ENCODE measurements at regions not wholly inside any gene's neighbourhood (a gene's known extent, or its start where the extent isn't known, plus 50 kb on each side); places are given as distances from the start of the nearest gene placed in this dataset.

- Histone ChIP-seq H3K4me3 (ENCODE audit: low read depth, low read length) (no peak overlapping the region), H3K36me3 (ENCODE audit: control insufficient read depth in 2 of 2, insufficient read depth in 1 of 2, low read length in 2 of 2) (no peaks in the 10 kb centered on the region), H3K27ac (ENCODE audit: extremely low read depth, low read depth, low read length) (no peak overlapping the region), H3K4me1 (ENCODE audit: control insufficient read depth, insufficient read depth, low read length) (0 out of 2 replicates have a peak, but pooled peaks cover 3% of the 10 kb centered on the region), H3K9me3 (ENCODE audit: control insufficient read depth, insufficient read depth, low read depth, low read length) (no peaks in the 10 kb centered on the region)
- ChIA-PET CTCF (interaction anchor here (0.6 kb wide), 1 partner anchor 14 kb away, joined by 5 read pairs; no protein-coding TSS in a partner anchor), POLR2A (no interaction called here)
- TF ChIP-seq ZNF280C (tag by site-specific recombination; IDR thresholded peaks at IDR 0.05) (no peak), ZNF585B (tag by site-specific recombination; IDR thresholded peaks at IDR 0.05) (no peak), ZNF76 (tag by site-specific recombination; IDR thresholded peaks at IDR 0.05; ENCODE audit: borderline replicate concordance, low read depth) (no peak), KLF10 (tag by site-specific recombination; IDR thresholded peaks at IDR 0.05) (no peak), GFI1B (tag by site-specific recombination; IDR thresholded peaks at IDR 0.05) (no peak), HOXD13 (CRISPR knock-in tag; IDR thresholded peaks at IDR 0.05; ENCODE audit: borderline replicate concordance) (no peak), ZEB2 (tag by site-specific recombination; IDR thresholded peaks at IDR 0.05) (no peak), ZNF660 (tag by site-specific recombination; IDR thresholded peaks at IDR 0.05) (no peak), ZNF175 (tag by site-specific recombination; IDR thresholded peaks at IDR 0.05) (no peak), ZNF155 (tag by site-specific recombination; IDR thresholded peaks at IDR 0.05) (no peak), ZNF544 (tag by site-specific recombination; IDR thresholded peaks at IDR 0.05) (no peak), ZBTB48 (tag by site-specific recombination; IDR thresholded peaks at IDR 0.05) (no peak), MEIS1 (CRISPR knock-in tag; IDR thresholded peaks at IDR 0.05; ENCODE audit: borderline replicate concordance) (no peak)
- TF ChIP-seq, protein P1, sequence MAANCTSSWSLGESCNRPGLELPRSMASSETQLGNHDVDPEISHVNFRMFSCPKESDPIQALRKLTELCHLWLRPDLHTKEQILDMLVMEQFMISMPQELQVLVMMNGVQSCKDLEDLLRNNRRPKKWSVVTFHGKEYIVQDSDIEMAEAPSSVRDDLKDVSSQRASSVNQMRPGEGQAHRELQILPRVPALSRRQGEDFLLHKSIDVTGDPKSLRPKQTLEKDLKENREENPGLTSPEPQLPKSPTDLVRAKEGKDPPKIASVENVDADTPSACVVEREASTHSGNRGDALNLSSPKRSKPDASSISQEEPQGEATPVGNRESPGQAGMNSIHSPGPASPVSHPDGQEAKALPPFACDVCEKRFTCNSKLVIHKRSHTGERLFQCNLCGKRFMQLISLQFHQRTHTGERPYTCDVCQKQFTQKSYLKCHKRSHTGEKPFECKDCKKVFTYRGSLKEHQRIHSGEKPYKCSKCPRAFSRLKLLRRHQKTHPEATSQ (tag by site-specific recombination; IDR thresholded peaks at IDR 0.05) = no peak
Measured at GRCh38 chr5:57417320-57417719, 65.3 kb downstream of the ACTBL2 start.

- POLR2A ChIA-PET = no interaction called here
- Histone ChIP-seq H3K4me1 (ENCODE audit: control insufficient read depth, insufficient read depth, low read length) (peaks cover 3% of the 10 kb centered on the region; the same call in 1 of the 2 replicates), H3K4me3 (ENCODE audit: low read depth, low read length) (no peak overlapping the region), H3K27ac (ENCODE audit: extremely low read depth, low read depth, low read length) (no peak overlapping the region), H3K36me3 (ENCODE audit: control insufficient read depth in 2 of 2, insufficient read depth in 1 of 2, low read length in 2 of 2) (no peaks in the 10 kb centered on the region), H3K9me3 (ENCODE audit: control insufficient read depth, insufficient read depth, low read depth, low read length) (no peaks in the 10 kb centered on the region)
- CTCF ChIA-PET = interaction anchor here (0.8 kb wide), 1 partner anchor 26 kb away, joined by 4 read pairs; no protein-coding TSS in a partner anchor
- no peak for TF ChIP-seq TCF7L2 (IDR thresholded peaks at IDR 0.05; ENCODE audit: borderline replicate concordance, low read depth, low read length)
- TF ChIP-seq ZNF2 (tag by site-specific recombination; IDR thresholded peaks at IDR 0.05) = no peak
- TF ChIP-seq, protein P2, sequence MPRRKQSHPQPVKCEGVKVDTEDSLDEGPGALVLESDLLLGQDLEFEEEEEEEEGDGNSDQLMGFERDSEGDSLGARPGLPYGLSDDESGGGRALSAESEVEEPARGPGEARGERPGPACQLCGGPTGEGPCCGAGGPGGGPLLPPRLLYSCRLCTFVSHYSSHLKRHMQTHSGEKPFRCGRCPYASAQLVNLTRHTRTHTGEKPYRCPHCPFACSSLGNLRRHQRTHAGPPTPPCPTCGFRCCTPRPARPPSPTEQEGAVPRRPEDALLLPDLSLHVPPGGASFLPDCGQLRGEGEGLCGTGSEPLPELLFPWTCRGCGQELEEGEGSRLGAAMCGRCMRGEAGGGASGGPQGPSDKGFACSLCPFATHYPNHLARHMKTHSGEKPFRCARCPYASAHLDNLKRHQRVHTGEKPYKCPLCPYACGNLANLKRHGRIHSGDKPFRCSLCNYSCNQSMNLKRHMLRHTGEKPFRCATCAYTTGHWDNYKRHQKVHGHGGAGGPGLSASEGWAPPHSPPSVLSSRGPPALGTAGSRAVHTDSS (tag by site-specific recombination; IDR thresholded peaks at IDR 0.05) = no peak
- TF ChIP-seq ZSCAN30 (tag by site-specific recombination; IDR thresholded peaks at IDR 0.05) = no peak
- no peak for TF ChIP-seq ZNF239 (tag by site-specific recombination; IDR thresholded peaks at IDR 0.05)
- TF ChIP-seq, protein P1 (tag by site-specific recombination; IDR thresholded peaks at IDR 0.05) = no peak
- no peak for TF ChIP-seq ZFP37 (tag by site-specific recombination; IDR thresholded peaks at IDR 0.05)
- no peak for TF ChIP-seq ZNF354C (tag by site-specific recombination; IDR thresholded peaks at IDR 0.05; ENCODE audit: borderline replicate concordance, low read depth)
- TF ChIP-seq ZNF677 (tag by site-specific recombination; IDR thresholded peaks at IDR 0.05) = no peak
- TF ChIP-seq SP2 (tag by site-specific recombination; IDR thresholded peaks at IDR 0.05) = no peak
- TF ChIP-seq ZNF324 (tag by site-specific recombination; IDR thresholded peaks at IDR 0.05) = no peak
- TF ChIP-seq ZNF350 (tag by site-specific recombination; IDR thresholded peaks at IDR 0.05) = no peak
- TF ChIP-seq ZNF704 (tag by site-specific recombination; IDR thresholded peaks at IDR 0.05) = no peak
- no peak for TF ChIP-seq REPIN1 (tag by site-specific recombination; IDR thresholded peaks at IDR 0.05; ENCODE audit: low read depth)
- TF ChIP-seq ZNF830 (tag by site-specific recombination; IDR thresholded peaks at IDR 0.05; ENCODE audit: low read depth) = no peak
Measured at GRCh38 chr5:57416278-57416994, 66.2 kb downstream of the ACTBL2 start.
